SK-N-SH treated with all-trans-retinoic acid at 6 μM for 48 hours (cell line): ENCODE measurements at regions not wholly inside any gene's neighbourhood (a gene's known extent, or its start where the extent isn't known, plus 50 kb on each side); places are given as distances from the start of the nearest gene placed in this dataset.

Source experiments
- BACH2 ChIP-seq: fragments of 250-450 bp; sonication (Bioruptor Pico); IDR thresholded peaks from 2 replicates; pipeline ENCODE4 v1.9.0; 2021; ENCODE audit warnings: mild to moderate bottlenecking, borderline replicate concordance
- SNAI2 ChIP-seq: fragments of 250-450 bp; sonication (Bioruptor Pico); IDR thresholded peaks from 2 replicates; pipeline ENCODE4 v1.5.0; 2020; ENCODE audit warnings: mild to moderate bottlenecking, moderate library complexity
- TF ChIP-seq, protein P1 (sequence below): fragments of 250-450 bp; sonication (Bioruptor Pico); IDR thresholded peaks from 2 replicates; pipeline ENCODE4 v1.8.0; 2021; ENCODE audit warnings: low read depth, mild to moderate bottlenecking, moderate library complexity, borderline replicate concordance

GRCh38 chr7:128172151-128172550 is 68.9 kb upstream of the LEP start:
- TF ChIP-seq, protein P1, sequence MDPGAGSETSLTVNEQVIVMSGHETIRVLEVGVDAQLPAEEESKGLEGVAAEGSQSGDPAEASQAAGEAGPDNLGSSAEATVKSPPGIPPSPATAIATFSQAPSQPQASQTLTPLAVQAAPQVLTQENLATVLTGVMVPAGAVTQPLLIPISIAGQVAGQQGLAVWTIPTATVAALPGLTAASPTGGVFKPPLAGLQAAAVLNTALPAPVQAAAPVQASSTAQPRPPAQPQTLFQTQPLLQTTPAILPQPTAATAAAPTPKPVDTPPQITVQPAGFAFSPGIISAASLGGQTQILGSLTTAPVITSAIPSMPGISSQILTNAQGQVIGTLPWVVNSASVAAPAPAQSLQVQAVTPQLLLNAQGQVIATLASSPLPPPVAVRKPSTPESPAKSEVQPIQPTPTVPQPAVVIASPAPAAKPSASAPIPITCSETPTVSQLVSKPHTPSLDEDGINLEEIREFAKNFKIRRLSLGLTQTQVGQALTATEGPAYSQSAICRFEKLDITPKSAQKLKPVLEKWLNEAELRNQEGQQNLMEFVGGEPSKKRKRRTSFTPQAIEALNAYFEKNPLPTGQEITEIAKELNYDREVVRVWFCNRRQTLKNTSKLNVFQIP (CRISPR knock-in tag): no peak
- TF ChIP-seq SNAI2 (no peak), BACH2 (no peak)
